ENCODE measurements at regions not wholly inside any gene's neighbourhood (a gene's known extent, or its start where the extent isn't known, plus 50 kb on each side); places are given as distances from the start of the nearest gene placed in this dataset.

DNA sequence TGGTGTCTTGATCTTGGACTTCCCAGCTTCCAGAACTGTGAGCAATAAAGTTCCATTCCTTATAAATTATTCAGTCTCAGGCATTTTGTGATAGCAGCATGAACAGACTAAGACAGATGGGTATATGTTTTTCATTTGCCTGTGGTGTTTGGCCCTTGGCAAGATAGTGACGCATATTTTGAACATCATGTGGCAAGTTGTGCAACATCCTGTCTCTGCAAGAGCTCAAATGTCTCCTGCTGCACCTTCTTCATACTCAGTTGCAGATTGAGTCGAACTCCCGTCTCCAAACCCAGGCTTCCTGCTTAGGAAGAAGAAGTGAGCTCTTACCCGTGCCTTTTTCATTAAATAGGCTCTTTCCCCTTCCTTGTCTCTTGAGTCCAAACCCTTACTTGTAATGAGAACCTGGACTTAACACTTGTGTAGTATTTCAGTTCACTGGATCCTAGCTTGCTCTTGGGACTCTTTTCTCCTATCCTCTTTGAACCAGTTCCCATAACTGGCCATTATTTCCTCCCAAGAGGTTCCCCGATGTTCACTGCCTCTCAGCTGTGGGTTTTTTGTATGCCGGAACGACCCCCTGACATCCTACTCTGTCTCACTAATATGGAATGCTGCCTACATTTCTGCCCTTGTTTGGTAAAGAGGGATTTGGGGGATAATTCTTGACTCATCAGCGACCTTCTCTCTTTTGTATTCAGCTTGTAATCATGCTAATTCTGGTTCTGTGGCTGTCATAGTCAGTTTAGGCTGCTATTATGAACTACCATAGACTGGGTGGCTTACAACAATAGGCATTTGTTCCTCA lies 125.0 kb upstream of the KCNK2 start:
- no peaks in the 10 kb centered on the region for H3K9me3 ChIP-seq
- no peaks in the 10 kb centered on the region for H3K4me1 ChIP-seq
- DNase-seq (no peak), ATAC-seq (no peak)
- intact Hi-C loops (cut with DNase I), result no loop called here
- H3K27ac ChIP-seq, result no peak overlapping the region
- H3K27me3 ChIP-seq, result no peaks in the 10 kb centered on the region
- H3K4me3 ChIP-seq, result no peak overlapping the region
- H3K36me3 ChIP-seq, result no peaks in the 10 kb centered on the region
- TF ChIP-seq, protein P1, sequence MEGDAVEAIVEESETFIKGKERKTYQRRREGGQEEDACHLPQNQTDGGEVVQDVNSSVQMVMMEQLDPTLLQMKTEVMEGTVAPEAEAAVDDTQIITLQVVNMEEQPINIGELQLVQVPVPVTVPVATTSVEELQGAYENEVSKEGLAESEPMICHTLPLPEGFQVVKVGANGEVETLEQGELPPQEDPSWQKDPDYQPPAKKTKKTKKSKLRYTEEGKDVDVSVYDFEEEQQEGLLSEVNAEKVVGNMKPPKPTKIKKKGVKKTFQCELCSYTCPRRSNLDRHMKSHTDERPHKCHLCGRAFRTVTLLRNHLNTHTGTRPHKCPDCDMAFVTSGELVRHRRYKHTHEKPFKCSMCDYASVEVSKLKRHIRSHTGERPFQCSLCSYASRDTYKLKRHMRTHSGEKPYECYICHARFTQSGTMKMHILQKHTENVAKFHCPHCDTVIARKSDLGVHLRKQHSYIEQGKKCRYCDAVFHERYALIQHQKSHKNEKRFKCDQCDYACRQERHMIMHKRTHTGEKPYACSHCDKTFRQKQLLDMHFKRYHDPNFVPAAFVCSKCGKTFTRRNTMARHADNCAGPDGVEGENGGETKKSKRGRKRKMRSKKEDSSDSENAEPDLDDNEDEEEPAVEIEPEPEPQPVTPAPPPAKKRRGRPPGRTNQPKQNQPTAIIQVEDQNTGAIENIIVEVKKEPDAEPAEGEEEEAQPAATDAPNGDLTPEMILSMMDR (IDR thresholded peaks at IDR 0.05), result no peak

GRCh38 chr1:214958486-214958885 lies 124.1 kb upstream of the KCNK2 start:
- intact Hi-C loops (cut with DNase I), result no loop called here
- DNase-seq (no peak), ATAC-seq (no peak)
- Histone ChIP-seq H3K4me1 (no peaks in the 10 kb centered on the region), H3K27me3 (no peaks in the 10 kb centered on the region), H3K4me3 (no peak overlapping the region), H3K9me3 (no peaks in the 10 kb centered on the region), H3K36me3 (no peaks in the 10 kb centered on the region), H3K27ac (no peak overlapping the region)
- TF ChIP-seq, protein P1 (IDR thresholded peaks at IDR 0.05), result no peak

GRCh38 chr1:214966346-214966745 lies 116.2 kb upstream of the KCNK2 start:
- TF ChIP-seq, protein P1 (IDR thresholded peaks at IDR 0.05), result no peak
- ATAC-seq, result no peak
- intact Hi-C loops (cut with DNase I), result no loop called here

GRCh38 chr1:214967865-214968575 lies 114.5 kb upstream of the KCNK2 start:
- Histone ChIP-seq H3K4me3 (no peak overlapping the region), H3K4me1 (no peaks in the 10 kb centered on the region), H3K27me3 (no peaks in the 10 kb centered on the region), H3K27ac (no peak overlapping the region), H3K36me3 (no peaks in the 10 kb centered on the region), H3K9me3 (no peaks in the 10 kb centered on the region)
- TF ChIP-seq, protein P1 (IDR thresholded peaks at IDR 0.05), result no peak
- intact Hi-C loops (cut with DNase I), result no loop called here
- DNase-seq, result no peak
- ATAC-seq, result no peak

More at GRCh38 chr1:214966346-214966745, 116.2 kb upstream of the KCNK2 start:
- Histone ChIP-seq H3K4me1 (no peaks in the 10 kb centered on the region), H3K36me3 (no peaks in the 10 kb centered on the region), H3K9me3 (no peaks in the 10 kb centered on the region), H3K27me3 (no peaks in the 10 kb centered on the region), H3K27ac (no peak overlapping the region), H3K4me3 (no peak overlapping the region)
- DNase-seq, result no peak

DNA sequence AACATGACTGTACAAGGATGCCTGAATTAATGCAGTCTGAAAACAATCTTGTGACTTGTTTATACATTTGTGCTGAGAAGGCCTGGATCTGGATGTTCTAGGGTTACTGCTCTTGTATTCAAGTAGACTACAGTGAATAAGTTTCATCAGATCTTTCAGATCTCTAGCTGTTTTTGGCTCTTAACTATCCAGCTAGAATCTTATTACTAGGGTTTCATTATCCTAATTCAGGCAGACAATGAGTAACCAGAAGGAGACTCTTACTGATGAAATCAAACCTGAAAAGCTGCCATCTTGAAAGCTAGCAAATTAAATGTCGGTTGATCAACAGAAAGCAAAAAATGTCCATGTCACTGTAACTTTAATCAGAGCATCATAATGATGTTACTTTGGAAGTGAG lies 112.5 kb upstream of the KCNK2 start:
- Histone ChIP-seq H3K4me3 (no peak overlapping the region), H3K9me3 (no peaks in the 10 kb centered on the region), H3K27ac (no peak overlapping the region), H3K36me3 (no peaks in the 10 kb centered on the region), H3K27me3 (no peaks in the 10 kb centered on the region), H3K4me1 (no peaks in the 10 kb centered on the region)
- TF ChIP-seq, protein P1 (IDR thresholded peaks at IDR 0.05), result no peak
- intact Hi-C loops (cut with DNase I), result no loop called here
- DNase-seq (no peak), ATAC-seq (no peak)

Measured in upper lobe of right lung (tissue), 1 donor.